Astrocyte (in vitro differentiated cells and primary cell): ENCODE measurements at regions not wholly inside any gene's neighbourhood (a gene's known extent, or its start where the extent isn't known, plus 50 kb on each side); places are given as distances from the start of the nearest gene placed in this dataset.

ENCODE experiments used
- CTCF ChIP-seq: IDR thresholded peaks from 2 replicates; pipeline ENCODE4 v1.5.1; 2011; ENCODE audit warnings: low read depth, mild to moderate bottlenecking, inconsistent platforms, low read length, moderate library complexity; ENCODE audit not compliant: insufficient read depth
- EZH2 ChIP-seq: IDR thresholded peaks from 2 replicates; pipeline ENCODE4 v1.6.1; 2012; ENCODE audit warnings: mild to moderate bottlenecking, low read length, inconsistent platforms; ENCODE audit not compliant: insufficient read depth

GRCh38 chr1:236341298-236341697 lies 52.8 kb upstream of the EDARADD start:
- TF ChIP-seq CTCF, result no peak
- no peak for TF ChIP-seq EZH2
